Heart left ventricle (tissue), 16 donors: ENCODE measurements at regions not wholly inside any gene's neighbourhood (a gene's known extent, or its start where the extent isn't known, plus 50 kb on each side); places are given as distances from the start of the nearest gene placed in this dataset.

Source experiments
- ATAC-seq, 4 donors: fragments of 200-7000 bp; cut with Tn5 transposase; one replicate each; pipeline ENCODE4 v1.9.1; 2020 to 2022; ENCODE audit warnings: moderate library complexity in 4 of 4, mild to moderate bottlenecking in 3 of 4, moderate number of reproducible peaks in 1 of 4
- DNase-seq, 5 donors: peaks; one replicate each; pipeline ENCODE4 v3.0.0-alpha.2; 2020
- H3K27ac ChIP-seq, 12 donors: fragments of 200-600 bp; sonication (generic) in 4 of 12; one replicate each; pipeline versions ENCODE4 v1.5.0 to v1.8.0; 2016 to 2022; ENCODE audit warnings: mild to moderate bottlenecking in 2 of 12
- H3K27me3 ChIP-seq, 9 donors: fragments of 200-600 bp; sonication (generic) in 2 of 9; one replicate each; pipeline versions ENCODE4 v1.5.1 to v1.8.0; 2016 to 2022; ENCODE audit warnings: mild to moderate bottlenecking in 3 of 9
- H3K36me3 ChIP-seq, 9 donors: fragments of 200-600 bp; sonication (generic) in 2 of 9; one replicate each; pipeline versions ENCODE4 v1.5.0 to v1.8.0; 2018 to 2022; ENCODE audit warnings: mild to moderate bottlenecking in 2 of 9
- H3K4me1 ChIP-seq, 12 donors: fragments of 200-600 bp; sonication (generic) in 4 of 12; one replicate each; pipeline versions ENCODE4 v1.5.0 to v1.8.0; 2016 to 2022; ENCODE audit warnings: mild to moderate bottlenecking in 3 of 12
- H3K4me3 ChIP-seq, 12 donors: fragments of 200-600 bp; sonication (generic) in 4 of 12; one replicate each; pipeline versions ENCODE4 v1.5.0 to v1.8.0; 2017 to 2022; ENCODE audit warnings: mild to moderate bottlenecking in 9 of 12, moderate library complexity in 4 of 12
- H3K9me3 ChIP-seq, 12 donors: fragments of 200-600 bp; sonication (generic) in 4 of 12; one replicate each; pipeline versions ENCODE4 v1.5.0 to v1.8.0; 2016 to 2022; ENCODE audit warnings: mild to moderate bottlenecking in 1 of 12
- CTCF ChIP-seq, 12 donors: fragments of 200-600 bp; sonication (generic) in 4 of 12; IDR thresholded peaks; one replicate each; pipeline versions ENCODE4 v1.5.0 to v1.8.0; 2018 to 2022; ENCODE audit warnings: antibody characterized with exemption in 12 of 12, mild to moderate bottlenecking in 5 of 12
- POLR2A ChIP-seq, 2 donors: fragments of 450-650 bp; IDR thresholded peaks; one replicate each; pipeline ENCODE4 v1.6.1; 2017; ENCODE audit warnings: antibody characterized with exemption in 2 of 2, mild to moderate bottlenecking in 2 of 2, moderate library complexity in 2 of 2
- WGBS, 4 donors: extraction: QIAGEN DNeasy Blood & Tissue Kit in 2 of 4; methylation state at CpG; one replicate each; pipeline versions ENCODE4 v1.1.5 to v1.1.7; 2013 to 2018; 5-methylcytosine and 5-hydroxymethylcytosine counted together
- intact Hi-C, 10 donors: fragments of 100-400 bp; cut with DNase I; formaldehyde crosslinking; loops; one replicate each; pipeline versions ENCODE4 v1.11.1 to v1.14.2; 2022
- donor health status: ischemic (EF 13 %, LVEDD 7.1; RV severe dilation, severe dysfunction).
- donor health status: healthy with polysubstance abuse.
- donor health status: DM: no; HTN: yes; CAD: no.
- donor health status: DM: no; HTN: no; CAD: no.
- donor health status: ischemic (EF 25% LVEDD 6.9; RV normal size, moderate dysfunction).
- donor health status: ischemic (EF 25% LVEDD 5.7; RV mildly dilated, moderate dysfunction).
- donor health status: healthy.
- donor health status: DM: yes; HTN: yes; CAD: no.
- donor health status: ischemic (EF 35%, LVEDD 5.7; RV mildly dilated, moderate dysfunction).
- donor health status: nonischemic (EF 11% LVEDD 7.7; RV severe dilation, severe dysfunction).
- donor health status: DM: yes; HTN: yes; CAD: no.
- donor health status: PGD.
- donor health status: ischemic (EF 29% LVEDD 5.4; RV normal size, mild dysfunction).
- donor health status: nonischemic (EF 23%, LVEDD 6.1; RV moderate dilation, normal function).

- H3K9me3 ChIP-seq: no peaks in the 10 kb centered on the region
- TF ChIP-seq CTCF (IDR thresholded peaks at IDR 0.05) (no peak), POLR2A (IDR thresholded peaks at IDR 0.05) (no peak)
- no peak overlapping the region for H3K27ac ChIP-seq
- intact Hi-C loops: no loop called here
- H3K27me3 ChIP-seq: no peaks in the 10 kb centered on the region
- DNase-seq (no peak), ATAC-seq (no peak)
- no peaks in the 10 kb centered on the region for H3K36me3 ChIP-seq
- no peaks in the 10 kb centered on the region for H3K4me1 ChIP-seq
- no peak overlapping the region for H3K4me3 ChIP-seq
- WGBS, 4 donors: 51 to 54% (median 53%) methylated on average over 3 of the region's 3 CpGs
Measured at GRCh38 chr6:9638861-9639260, 776.0 kb downstream of the TFAP2A start.

DNA sequence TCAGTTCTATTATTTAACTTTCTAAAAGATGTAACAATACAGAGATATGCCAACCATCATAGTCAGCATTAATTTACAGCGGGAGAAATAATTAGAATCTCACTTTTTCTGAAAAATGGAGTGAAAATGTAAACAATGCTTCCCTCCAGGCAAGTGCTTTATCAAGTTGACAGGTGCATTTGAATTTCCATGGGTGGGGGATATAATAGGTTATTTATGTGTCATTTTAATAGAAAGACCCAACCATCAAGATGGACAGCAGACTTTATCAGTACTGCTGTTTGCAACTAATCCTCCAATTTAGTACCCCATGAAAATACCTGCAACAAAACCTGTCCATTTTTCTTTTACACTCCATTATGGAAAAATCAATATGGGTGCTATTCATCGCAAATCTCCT, 780.1 kb downstream of the TFAP2A start:
- H3K36me3 ChIP-seq: no peaks in the 10 kb centered on the region
- 79 to 85% (median 81%) methylated on average over 2 of the region's 2 CpGs for WGBS, 4 donors
- no peak for TF ChIP-seq CTCF (IDR thresholded peaks at IDR 0.05)
- no peak for TF ChIP-seq POLR2A (IDR thresholded peaks at IDR 0.05)
- no peak overlapping the region for H3K27ac ChIP-seq
- no peaks in the 10 kb centered on the region for H3K27me3 ChIP-seq
- H3K9me3 ChIP-seq: peaks cover 0 to 19% (median 3%) of the 10 kb centered on the region in 12 donors
- no peak for ATAC-seq
- H3K4me3 ChIP-seq: no peak overlapping the region
- DNase-seq: no peak
- intact Hi-C loops: no loop called here
- H3K4me1 ChIP-seq: no peaks in the 10 kb centered on the region

GRCh38 chr6:9632026-9632425, 782.8 kb downstream of the TFAP2A start:
- no peak for DNase-seq
- intact Hi-C loops: no loop called here
- H3K36me3 ChIP-seq: no peaks in the 10 kb centered on the region
- no peaks in the 10 kb centered on the region for H3K27me3 ChIP-seq
- peaks cover 0 to 21% (median 3%) of the 10 kb centered on the region in 12 donors for H3K9me3 ChIP-seq
- no peak overlapping the region for H3K4me3 ChIP-seq
- H3K4me1 ChIP-seq: no peaks in the 10 kb centered on the region
- H3K27ac ChIP-seq: no peak overlapping the region
- ATAC-seq: no peak
- TF ChIP-seq POLR2A (IDR thresholded peaks at IDR 0.05): no peak
- no peak for TF ChIP-seq CTCF (IDR thresholded peaks at IDR 0.05)

DNA sequence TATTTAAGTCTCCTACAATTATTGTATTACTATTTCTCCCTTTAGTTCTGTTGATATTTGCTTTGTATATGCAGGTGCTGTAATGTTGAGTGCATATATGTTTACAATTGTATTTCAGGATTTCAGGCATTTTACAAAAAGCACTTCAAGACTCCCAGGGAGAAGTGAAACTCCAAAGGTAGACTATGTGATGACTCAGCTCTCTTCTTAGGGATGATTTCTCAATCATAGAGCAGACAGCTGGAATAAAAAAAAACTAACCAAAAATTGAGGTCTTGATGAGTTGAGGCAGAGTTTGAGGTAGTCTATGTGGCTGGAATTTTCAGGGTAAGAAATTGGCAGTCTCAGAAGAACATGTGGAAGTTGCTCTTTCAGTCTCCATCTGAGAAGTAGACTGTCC, 786.1 kb downstream of the TFAP2A start:
- H3K9me3 ChIP-seq: peaks cover 0 to 38% (median 7%) of the 10 kb centered on the region in 12 donors
- no peaks in the 10 kb centered on the region for H3K27me3 ChIP-seq
- H3K36me3 ChIP-seq: no peaks in the 10 kb centered on the region
- no peak overlapping the region for H3K27ac ChIP-seq
- H3K4me3 ChIP-seq: no peak overlapping the region
- ATAC-seq: no peak
- TF ChIP-seq CTCF (IDR thresholded peaks at IDR 0.05) (no peak), POLR2A (IDR thresholded peaks at IDR 0.05) (no peak)
- intact Hi-C loops: no loop called here
- DNase-seq: no peak
- H3K4me1 ChIP-seq: no peaks in the 10 kb centered on the region
